SK-N-SH treated with all-trans-retinoic acid at 6 μM for 48 hours (cell line): ENCODE measurements at regions not wholly inside any gene's neighbourhood (a gene's known extent, or its start where the extent isn't known, plus 50 kb on each side); places are given as distances from the start of the nearest gene placed in this dataset.

Source experiments
- ATAC-seq: fragments of 200-7000 bp; cut with Tn5 transposase; 3 replicates; pipeline ENCODE4 v1.9.1; 2020; ENCODE audit warnings: mild to moderate bottlenecking, moderate library complexity
- ARNTL ChIP-seq: fragments of 450-650 bp; formaldehyde crosslinking; IDR thresholded peaks from 2 replicates; pipeline ENCODE4 v1.5.0; 2020; ENCODE audit warnings: low read depth, mild to moderate bottlenecking, moderate library complexity, borderline replicate concordance
- CSRNP3 ChIP-seq: fragments of 250-450 bp; sonication (Bioruptor Pico); IDR thresholded peaks from 2 replicates; pipeline ENCODE4 v1.5.1; 2021; ENCODE audit warnings: mild to moderate bottlenecking, moderate library complexity
- ESRRG ChIP-seq: fragments of 250-450 bp; sonication (Bioruptor Pico); IDR thresholded peaks from 2 replicates; pipeline ENCODE4 v1.6.1; 2021; ENCODE audit warnings: mild to moderate bottlenecking
- GLIS3 ChIP-seq: fragments of 250-450 bp; sonication (Bioruptor Pico); IDR thresholded peaks from 2 replicates; pipeline ENCODE4 v1.5.0; 2020; ENCODE audit warnings: mild to moderate bottlenecking, moderate library complexity
- ISL1 ChIP-seq: fragments of 250-450 bp; sonication (Bioruptor Pico); IDR thresholded peaks from 2 replicates; pipeline ENCODE4 v2.1.2; 2022; ENCODE audit warnings: mild to moderate bottlenecking, moderate library complexity
- OSR1 ChIP-seq: fragments of 250-450 bp; sonication (Bioruptor Pico); IDR thresholded peaks from 2 replicates; pipeline ENCODE4 v1.8.0; 2022; ENCODE audit warnings: moderate library complexity, mild to moderate bottlenecking, inconsistent platforms
- RARB ChIP-seq: fragments of 250-450 bp; sonication (Bioruptor Pico); IDR thresholded peaks from 2 replicates; pipeline ENCODE4 v1.8.0; 2021; ENCODE audit warnings: mild to moderate bottlenecking, moderate library complexity
- SNAI2 ChIP-seq: fragments of 250-450 bp; sonication (Bioruptor Pico); IDR thresholded peaks from 2 replicates; pipeline ENCODE4 v1.5.0; 2020; ENCODE audit warnings: mild to moderate bottlenecking, moderate library complexity
- TCF4 ChIP-seq: fragments of 250-450 bp; sonication (Bioruptor Pico); IDR thresholded peaks from 2 replicates; pipeline ENCODE4 v1.8.0; 2021; ENCODE audit warnings: mild to moderate bottlenecking, moderate library complexity, borderline replicate concordance
- TSHZ2 ChIP-seq: fragments of 250-450 bp; sonication (Bioruptor Pico); IDR thresholded peaks from 2 replicates; pipeline ENCODE4 v1.5.0; 2020; ENCODE audit warnings: mild to moderate bottlenecking, moderate library complexity
- ZC3H10 ChIP-seq: fragments of 250-450 bp; sonication (Bioruptor Pico); IDR thresholded peaks from 2 replicates; pipeline ENCODE4 v1.5.1; 2021; ENCODE audit warnings: mild to moderate bottlenecking, moderate library complexity
- ZFP3 ChIP-seq: fragments of 250-450 bp; sonication (Bioruptor Pico); IDR thresholded peaks from 2 replicates; pipeline ENCODE4 v1.5.0; 2020; ENCODE audit warnings: mild to moderate bottlenecking, moderate library complexity
- ZFP30 ChIP-seq: fragments of 450-650 bp; formaldehyde crosslinking; IDR thresholded peaks from 2 replicates; pipeline ENCODE4 v1.5.0; 2022; ENCODE audit warnings: mild to moderate bottlenecking, moderate library complexity
- ZNF565 ChIP-seq: fragments of 450-650 bp; formaldehyde crosslinking; conservative IDR thresholded peaks from 2 replicates; pipeline ENCODE4 v1.5.0; 2020; ENCODE audit warnings: low read depth, mild to moderate bottlenecking, moderate library complexity
- ZNF70 ChIP-seq: fragments of 450-650 bp; formaldehyde crosslinking; IDR thresholded peaks from 2 replicates; pipeline ENCODE4 v1.5.0; 2020; ENCODE audit warnings: mild to moderate bottlenecking, moderate library complexity
- ZNF8 ChIP-seq: fragments of 450-650 bp; formaldehyde crosslinking; IDR thresholded peaks from 2 replicates; pipeline ENCODE4 v1.5.0; 2020; ENCODE audit warnings: mild to moderate bottlenecking, moderate library complexity
- TF ChIP-seq, protein P1 (sequence below): fragments of 250-450 bp; sonication (Bioruptor Pico); IDR thresholded peaks from 2 replicates; pipeline ENCODE4 v1.8.0; 2020; ENCODE audit warnings: mild to moderate bottlenecking, moderate library complexity, borderline replicate concordance
- TF ChIP-seq, protein P2 (sequence below): fragments of 250-450 bp; sonication (Bioruptor Pico); IDR thresholded peaks from 2 replicates; pipeline ENCODE4 v1.5.1; 2020; ENCODE audit warnings: low read depth, mild to moderate bottlenecking, moderate library complexity

- no peak for TF ChIP-seq GLIS3 (CRISPR knock-in tag)
- TF ChIP-seq ZNF70 (CRISPR knock-in tag), result no peak
- no peak for TF ChIP-seq TSHZ2
- no peak for TF ChIP-seq TCF4
- no peak for TF ChIP-seq ZNF8 (CRISPR knock-in tag)
- TF ChIP-seq OSR1 (CRISPR knock-in tag), result no peak
- no peak for TF ChIP-seq ARNTL
- ATAC-seq, result no peak
Observed at GRCh38 chr1:79594121-79594698, 587.7 kb upstream of the ADGRL4 start.

DNA sequence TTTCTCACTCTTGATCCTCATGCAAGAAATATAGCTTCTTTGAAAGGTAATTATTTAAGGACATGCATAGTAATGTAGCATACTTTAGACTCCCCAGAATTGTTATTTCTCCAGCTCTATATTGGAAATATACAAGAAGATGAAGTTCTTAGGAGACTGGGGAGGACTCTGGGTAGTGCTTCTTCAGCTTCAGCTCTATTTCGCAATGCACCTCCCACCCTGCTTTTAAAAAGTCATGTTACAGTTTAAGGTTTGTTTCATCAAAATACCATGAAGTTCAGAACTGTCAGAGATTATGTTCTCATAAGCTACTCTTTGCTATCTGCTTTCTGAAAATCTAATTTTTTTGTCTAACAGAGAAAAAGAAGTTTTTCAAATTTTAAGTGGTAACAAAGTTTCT is 586.2 kb upstream of the ADGRL4 start:
- ATAC-seq, result no peak
- TF ChIP-seq ZFP3 (no peak), CSRNP3 (CRISPR knock-in tag) (no peak)
- TF ChIP-seq, all 23 proteins: peak for 0

GRCh38 chr1:79588719-79589118 is 582.2 kb upstream of the ADGRL4 start:
- no peak for ATAC-seq
- TF ChIP-seq ISL1 (CRISPR knock-in tag), result no peak
- no peak for TF ChIP-seq SNAI2 (CRISPR knock-in tag)
- TF ChIP-seq OSR1 (CRISPR knock-in tag), result no peak
- TF ChIP-seq GLIS3 (CRISPR knock-in tag), result no peak
- TF ChIP-seq ARNTL, result no peak
- TF ChIP-seq ZFP30 (CRISPR knock-in tag), result no peak
- TF ChIP-seq RARB (CRISPR knock-in tag), result no peak
- no peak for TF ChIP-seq ZC3H10 (CRISPR knock-in tag)
- TF ChIP-seq CSRNP3 (CRISPR knock-in tag), result no peak
- TF ChIP-seq TSHZ2, result no peak
- TF ChIP-seq, protein P1, sequence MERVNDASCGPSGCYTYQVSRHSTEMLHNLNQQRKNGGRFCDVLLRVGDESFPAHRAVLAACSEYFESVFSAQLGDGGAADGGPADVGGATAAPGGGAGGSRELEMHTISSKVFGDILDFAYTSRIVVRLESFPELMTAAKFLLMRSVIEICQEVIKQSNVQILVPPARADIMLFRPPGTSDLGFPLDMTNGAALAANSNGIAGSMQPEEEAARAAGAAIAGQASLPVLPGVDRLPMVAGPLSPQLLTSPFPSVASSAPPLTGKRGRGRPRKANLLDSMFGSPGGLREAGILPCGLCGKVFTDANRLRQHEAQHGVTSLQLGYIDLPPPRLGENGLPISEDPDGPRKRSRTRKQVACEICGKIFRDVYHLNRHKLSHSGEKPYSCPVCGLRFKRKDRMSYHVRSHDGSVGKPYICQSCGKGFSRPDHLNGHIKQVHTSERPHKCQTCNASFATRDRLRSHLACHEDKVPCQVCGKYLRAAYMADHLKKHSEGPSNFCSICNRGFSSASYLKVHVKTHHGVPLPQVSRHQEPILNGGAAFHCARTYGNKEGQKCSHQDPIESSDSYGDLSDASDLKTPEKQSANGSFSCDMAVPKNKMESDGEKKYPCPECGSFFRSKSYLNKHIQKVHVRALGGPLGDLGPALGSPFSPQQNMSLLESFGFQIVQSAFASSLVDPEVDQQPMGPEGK (CRISPR knock-in tag), result no peak

DNA sequence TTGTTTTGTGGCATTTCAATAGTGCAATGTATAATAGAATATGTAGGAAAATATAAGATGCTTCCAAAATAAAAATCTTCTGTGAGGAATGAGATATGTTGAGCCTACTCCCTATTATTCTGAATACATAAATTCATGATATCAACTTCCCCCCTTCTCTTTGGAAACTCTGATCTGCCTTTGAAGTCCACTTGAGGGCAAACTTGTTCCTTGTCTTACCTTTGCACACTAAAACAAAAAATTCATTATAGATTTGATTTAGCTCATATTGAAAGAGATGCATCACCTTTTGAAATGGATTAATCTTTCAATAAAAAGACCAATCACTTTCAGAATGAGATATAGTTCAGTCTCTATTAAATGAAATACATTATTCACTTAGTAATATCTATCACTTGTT is 580.7 kb upstream of the ADGRL4 start:
- no peak for TF ChIP-seq ZNF565
- no peak for TF ChIP-seq ZC3H10 (CRISPR knock-in tag)
- TF ChIP-seq ZNF70 (CRISPR knock-in tag), result no peak
- no peak for TF ChIP-seq GLIS3 (CRISPR knock-in tag)
- TF ChIP-seq CSRNP3 (CRISPR knock-in tag), result no peak
- TF ChIP-seq, protein P2, sequence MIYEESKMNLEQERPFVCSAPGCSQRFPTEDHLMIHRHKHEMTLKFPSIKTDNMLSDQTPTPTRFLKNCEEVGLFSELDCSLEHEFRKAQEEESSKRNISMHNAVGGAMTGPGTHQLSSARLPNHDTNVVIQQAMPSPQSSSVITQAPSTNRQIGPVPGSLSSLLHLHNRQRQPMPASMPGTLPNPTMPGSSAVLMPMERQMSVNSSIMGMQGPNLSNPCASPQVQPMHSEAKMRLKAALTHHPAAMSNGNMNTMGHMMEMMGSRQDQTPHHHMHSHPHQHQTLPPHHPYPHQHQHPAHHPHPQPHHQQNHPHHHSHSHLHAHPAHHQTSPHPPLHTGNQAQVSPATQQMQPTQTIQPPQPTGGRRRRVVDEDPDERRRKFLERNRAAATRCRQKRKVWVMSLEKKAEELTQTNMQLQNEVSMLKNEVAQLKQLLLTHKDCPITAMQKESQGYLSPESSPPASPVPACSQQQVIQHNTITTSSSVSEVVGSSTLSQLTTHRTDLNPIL, result no peak
- no peak for TF ChIP-seq ESRRG
- TF ChIP-seq, all 23 proteins: peak for 0
- ATAC-seq, result no peak
